GM21367 (cell line): ENCODE measurements at regions not wholly inside any gene's neighbourhood (a gene's known extent, or its start where the extent isn't known, plus 50 kb on each side); places are given as distances from the start of the nearest gene placed in this dataset.

Source experiments
- ATAC-seq: cut with Tn5 transposase; IDR thresholded peaks from one replicate; pipeline ENCODE4 v1.9.1; 2021; ENCODE audit not compliant: unreplicated experiment

DNA sequence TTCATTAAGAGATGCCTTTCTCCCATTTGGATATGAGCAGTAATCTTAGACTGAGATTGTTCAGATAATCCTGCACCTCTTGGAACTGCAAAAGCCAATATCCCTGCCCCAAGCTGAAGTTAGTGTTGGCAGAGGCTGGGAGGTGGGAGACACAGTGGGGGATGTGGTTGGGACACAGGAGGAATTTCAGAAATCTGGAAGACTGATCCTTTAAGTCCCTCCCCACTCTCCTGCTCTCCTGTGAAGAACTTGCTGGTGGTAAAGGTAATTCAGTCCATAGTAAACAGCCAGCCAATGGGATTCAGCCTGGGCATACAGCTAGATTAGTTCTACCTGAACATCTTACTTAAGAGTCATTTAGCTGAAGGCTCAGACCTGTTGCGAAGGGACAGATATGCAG lies 50.0 kb upstream of the TMEM178A start:
- no peak for ATAC-seq
